ENCODE measurements at regions not wholly inside any gene's neighbourhood (a gene's known extent, or its start where the extent isn't known, plus 50 kb on each side); places are given as distances from the start of the nearest gene placed in this dataset.

GRCh38 chr3:178930116-178930515 is 141.5 kb downstream of the ZMAT3 start:
- DNase-seq: no peak
- Histone ChIP-seq H3K36me3 (no peaks in the 10 kb centered on the region), H3K4me1 (no peaks in the 10 kb centered on the region), H3K9me3 (peaks cover 14% of the 10 kb centered on the region in 2 donors), H3K27ac (no peak overlapping the region), H3K4me3 (no peak overlapping the region), H3K27me3 (no peaks in the 10 kb centered on the region)
- no peak for TF ChIP-seq POLR2AphosphoS5 (IDR thresholded peaks at IDR 0.05)
- TF ChIP-seq POLR2A (IDR thresholded peaks at IDR 0.05): no peak
- TF ChIP-seq CTCF (IDR thresholded peaks at IDR 0.05): no peak
- TF ChIP-seq EP300 (IDR thresholded peaks at IDR 0.05; ENCODE audit: low read depth): no peak
- WGBS, 2 donors (ENCODE audit: low coverage in 1 of 2): 43 to 62% methylated on average over 1 to 2 of the region's 2 CpGs
- in situ Hi-C loops (cut with MboI; ENCODE audit: low pct_ligation_motif_present in 1 of 4, low pct_unique_long_range_greater_than_20kb in 1 of 4, low sequenced_read_pairs in 3 of 4) (no loop called here), intact Hi-C loops (cut with DNase I; ENCODE audit: low total_unique reads) (no loop called here)

GRCh38 chr3:178916223-178916622 is 155.4 kb downstream of the ZMAT3 start:
- in situ Hi-C loops (cut with MboI; ENCODE audit: low pct_ligation_motif_present in 1 of 4, low pct_unique_long_range_greater_than_20kb in 1 of 4, low sequenced_read_pairs in 3 of 4): no loop called here

GRCh38 chr3:178915365-178915764 is 156.2 kb downstream of the ZMAT3 start:
- Histone ChIP-seq H3K9me3 (peaks cover 7 to 12% of the 10 kb centered on the region in 2 donors), H3K4me1 (no peaks in the 10 kb centered on the region), H3K36me3 (no peaks in the 10 kb centered on the region), H3K27me3 (no peaks in the 10 kb centered on the region), H3K4me3 (no peak overlapping the region), H3K27ac (no peak overlapping the region)
- intact Hi-C loops (cut with DNase I; ENCODE audit: low total_unique reads) (no loop called here), in situ Hi-C loops (cut with MboI; ENCODE audit: low pct_ligation_motif_present in 1 of 4, low pct_unique_long_range_greater_than_20kb in 1 of 4, low sequenced_read_pairs in 3 of 4) (no loop called here)
- WGBS, 2 donors (ENCODE audit: low coverage in 1 of 2): 97% methylated on average over 2 of the region's 2 CpGs; no CpG with 5 or more reads in 1 of the 2 donors
- TF ChIP-seq EP300 (IDR thresholded peaks at IDR 0.05; ENCODE audit: low read depth) (no peak), POLR2AphosphoS5 (IDR thresholded peaks at IDR 0.05) (no peak), POLR2A (IDR thresholded peaks at IDR 0.05) (no peak), CTCF (IDR thresholded peaks at IDR 0.05) (no peak)
- no peak for DNase-seq

More at GRCh38 chr3:178916223-178916622, 155.4 kb downstream of the ZMAT3 start:
- no peaks in the 10 kb centered on the region for H3K27me3 ChIP-seq
- intact Hi-C loops (cut with DNase I; ENCODE audit: low total_unique reads): no loop called here
- H3K4me3 ChIP-seq: no peak overlapping the region
- H3K4me1 ChIP-seq: no peaks in the 10 kb centered on the region
- no peak overlapping the region for H3K27ac ChIP-seq
- no peak for DNase-seq
- TF ChIP-seq EP300 (IDR thresholded peaks at IDR 0.05; ENCODE audit: low read depth) (no peak), POLR2A (IDR thresholded peaks at IDR 0.05) (no peak), POLR2AphosphoS5 (IDR thresholded peaks at IDR 0.05) (no peak), CTCF (IDR thresholded peaks at IDR 0.05) (no peak)
- no peaks in the 10 kb centered on the region for H3K36me3 ChIP-seq
- peaks cover 7 to 12% of the 10 kb centered on the region in 2 donors for H3K9me3 ChIP-seq

GRCh38 chr3:178907081-178907480 is 164.5 kb downstream of the ZMAT3 start:
- no peaks in the 10 kb centered on the region for H3K9me3 ChIP-seq

More at GRCh38 chr3:178907081-178907480, 164.5 kb downstream of the ZMAT3 start:
- no peaks in the 10 kb centered on the region for H3K27me3 ChIP-seq
- no peak overlapping the region for H3K4me3 ChIP-seq
- H3K27ac ChIP-seq: no peak overlapping the region
- TF ChIP-seq EP300 (IDR thresholded peaks at IDR 0.05; ENCODE audit: low read depth): no peak
- no peak for TF ChIP-seq CTCF (IDR thresholded peaks at IDR 0.05)
- TF ChIP-seq POLR2A (IDR thresholded peaks at IDR 0.05): no peak
- no peak for TF ChIP-seq POLR2AphosphoS5 (IDR thresholded peaks at IDR 0.05)
- no peaks in the 10 kb centered on the region for H3K36me3 ChIP-seq
- DNase-seq: no peak
- 46 to 79% methylated on average over 1 of the region's 1 CpG for WGBS, 2 donors (ENCODE audit: low coverage in 1 of 2)
- in situ Hi-C loops (cut with MboI; ENCODE audit: low pct_ligation_motif_present in 1 of 4, low pct_unique_long_range_greater_than_20kb in 1 of 4, low sequenced_read_pairs in 3 of 4): no loop called here
- H3K4me1 ChIP-seq: no peaks in the 10 kb centered on the region
- intact Hi-C loops (cut with DNase I; ENCODE audit: low total_unique reads): no loop called here

Data from transverse colon (tissue), 4 donors.